IMR-90 (cell line): ENCODE measurements at regions not wholly inside any gene's neighbourhood (a gene's known extent, or its start where the extent isn't known, plus 50 kb on each side); places are given as distances from the start of the nearest gene placed in this dataset.

Experiments used
- ATAC-seq: fragments of 200-7000 bp; cut with Tn5 transposase; 2 replicates; pipeline ENCODE4 v1.9.1; 2020; ENCODE audit warnings: low read depth, mild to moderate bottlenecking, moderate library complexity
- BruUV-seq: library from RNA; stranded (reverse); fragments of 400-500 nt; replicated peaks from 2 replicates; lab custom pipeline; 2021; lab: Mats Ljungman, UMichigan
- CTCF ChIA-PET: fragments of 300-600 bp; formaldehyde crosslinking; extraction: SDS; loops from one replicate; lab custom pipeline; 2021; ENCODE audit warnings: antibody characterized with exemption; lab: Yijun Ruan, JAX
- POLR2A ChIA-PET: fragments of 300-600 bp; sonication (Branson Sonifier 250); formaldehyde crosslinking; loops from one replicate; lab custom pipeline; 2022; ENCODE audit warnings: antibody characterized with exemption; ENCODE audit not compliant: unreplicated experiment; lab: Charles Lee
- DNase-seq: peaks from one replicate; pipeline ENCODE4 v3.0.0; 2013
- H2AFZ ChIP-seq: replicated peaks from 2 replicates; pipeline ENCODE3; 2013; ENCODE audit warnings: low read length, mild to moderate bottlenecking; ENCODE audit not compliant: poor library complexity
- H2AK5ac ChIP-seq: 2 replicates; pipeline ENCODE4 v1.6.1; 2013; ENCODE audit warnings: low read depth, low read length, inconsistent platforms
- H2AK9ac ChIP-seq: replicated peaks from 2 replicates; pipeline ENCODE3; 2013; ENCODE audit warnings: mild to moderate bottlenecking, low read depth, low read length, moderate library complexity; ENCODE audit not compliant: poor library complexity
- H2BK120ac ChIP-seq: 2 replicates; pipeline ENCODE4 v1.6.1; 2013; ENCODE audit warnings: low read depth, low read length, inconsistent platforms
- H2BK15ac ChIP-seq: 3 replicates; pipeline ENCODE4 v1.6.1; 2013; ENCODE audit warnings: low read depth, low read length, inconsistent platforms
- H2BK20ac ChIP-seq: 2 replicates; pipeline ENCODE4 v1.6.1; 2013; ENCODE audit warnings: low read depth, mild to moderate bottlenecking, inconsistent platforms, low read length, moderate library complexity
- H2BK5ac ChIP-seq: 2 replicates; pipeline ENCODE4 v1.6.1; 2013; ENCODE audit warnings: mild to moderate bottlenecking, low read depth, low read length, inconsistent platforms; ENCODE audit not compliant: poor library complexity, severe bottlenecking
- H3K14ac ChIP-seq: replicated peaks from 2 replicates; pipeline ENCODE4 v1.6.1; 2013; ENCODE audit warnings: low read depth, low read length, inconsistent platforms
- H3K18ac ChIP-seq: 2 replicates; pipeline ENCODE4 v1.6.1; 2013; ENCODE audit warnings: low read depth, low read length, control low read depth
- H3K23ac ChIP-seq: 2 replicates; pipeline ENCODE4 v1.6.1; 2013; ENCODE audit warnings: low read depth, low read length, inconsistent platforms
- H3K27ac ChIP-seq: 2 replicates; pipeline ENCODE4 v1.5.1; 2013; ENCODE audit warnings: mild to moderate bottlenecking, control low read depth, low read length; ENCODE audit not compliant: insufficient read depth
- H3K27me3 ChIP-seq: 2 replicates; pipeline ENCODE4 v1.6.1; 2013; ENCODE audit warnings: low read length; ENCODE audit not compliant: control insufficient read depth, insufficient read depth
- H3K36me3 ChIP-seq: 2 replicates; pipeline ENCODE4 v1.6.1; 2013; ENCODE audit warnings: low read length, mixed read lengths; ENCODE audit not compliant: control insufficient read depth, insufficient read depth
- H3K4ac ChIP-seq: 2 replicates; pipeline ENCODE4 v1.6.1; 2013; ENCODE audit warnings: low read depth, low read length, inconsistent platforms
- H3K4me1 ChIP-seq: 2 replicates; pipeline ENCODE4 v1.6.1; 2013; ENCODE audit warnings: low read length, mixed read lengths; ENCODE audit not compliant: control insufficient read depth, insufficient read depth
- H3K4me2 ChIP-seq: 2 replicates; pipeline ENCODE4 v1.6.1; 2013; ENCODE audit warnings: low read depth, mild to moderate bottlenecking, control low read depth, low read length, moderate library complexity
- H3K4me3 ChIP-seq: 2 replicates; pipeline ENCODE4 v1.5.1; 2013; ENCODE audit warnings: low read depth, mild to moderate bottlenecking, control low read depth, low read length, moderate library complexity; ENCODE audit not compliant: insufficient read depth
- H3K56ac ChIP-seq: 2 replicates; pipeline ENCODE4 v1.6.1; 2013; ENCODE audit warnings: low read length, inconsistent platforms; ENCODE audit not compliant: insufficient read depth; ENCODE audit errors: extremely low read depth
- H3K79me1 ChIP-seq, 2 experiments: 2 replicates each; pipeline ENCODE4 v1.6.1; 2013; ENCODE audit warnings: low read length in 2 of 2, inconsistent platforms in 1 of 2, low read depth in 1 of 2
- H3K9ac ChIP-seq: 2 replicates; pipeline ENCODE4 v1.6.1; 2013; ENCODE audit warnings: low read depth, low read length, control low read depth
- H3K9me1 ChIP-seq: 2 replicates; pipeline ENCODE4 v1.6.1; 2013; ENCODE audit warnings: low read length, inconsistent platforms; ENCODE audit not compliant: insufficient read depth
- H3K9me3 ChIP-seq: 2 replicates; pipeline ENCODE4 v1.6.1; 2013; ENCODE audit warnings: low read length; ENCODE audit not compliant: control insufficient read depth, insufficient read depth
- H4K20me1 ChIP-seq: 2 replicates; pipeline ENCODE4 v1.6.1; 2013; ENCODE audit warnings: low read length, inconsistent platforms; ENCODE audit not compliant: insufficient read depth
- H4K5ac ChIP-seq: 2 replicates; pipeline ENCODE4 v1.6.1; 2013; ENCODE audit warnings: mild to moderate bottlenecking, low read depth, low read length, control low read depth
- H4K8ac ChIP-seq, 2 experiments: 2 replicates each; pipeline ENCODE4 v1.6.1; 2013; ENCODE audit warnings: low read depth in 2 of 2, low read length in 2 of 2, control low read depth in 1 of 2, inconsistent platforms in 1 of 2
- H4K91ac ChIP-seq: 2 replicates; pipeline ENCODE4 v1.6.1; 2013; ENCODE audit warnings: low read depth, low read length, inconsistent platforms; ENCODE audit not compliant: insufficient read depth
- CEBPB ChIP-seq: IDR thresholded peaks from 2 replicates; pipeline ENCODE4 v1.6.1; 2012; ENCODE audit warnings: low read depth, low read length, improper control_type of control experiment
- CHD1 ChIP-seq: IDR thresholded peaks from 2 replicates; pipeline ENCODE4 v1.6.1; 2012; ENCODE audit warnings: low read depth, low read length, improper control_type of control experiment
- FOS ChIP-seq: fragments of 150-350 bp; IDR thresholded peaks from 2 replicates; pipeline ENCODE4 v1.6.1; 2016; ENCODE audit warnings: low read depth, low read length
- MAFK ChIP-seq: IDR thresholded peaks from 2 replicates; pipeline ENCODE4 v1.6.1; 2012; ENCODE audit warnings: low read depth, low read length, improper control_type of control experiment
- MAZ ChIP-seq: IDR thresholded peaks from 2 replicates; pipeline ENCODE4 v1.6.1; 2012; ENCODE audit warnings: low read depth, mild to moderate bottlenecking, low read length, improper control_type of control experiment, moderate library complexity, borderline replicate concordance
- MXI1 ChIP-seq: IDR thresholded peaks from 2 replicates; pipeline ENCODE4 v1.6.1; 2012; ENCODE audit warnings: low read depth, mild to moderate bottlenecking, low read length, moderate library complexity, borderline replicate concordance
- NFE2L2 ChIP-seq: fragments of 150-350 bp; IDR thresholded peaks from 2 replicates; pipeline ENCODE4 v1.6.1; 2016; ENCODE audit warnings: low read depth, mild to moderate bottlenecking, low read length
- POLR2A ChIP-seq: IDR thresholded peaks from 2 replicates; pipeline ENCODE4 v1.6.1; 2012; ENCODE audit warnings: mild to moderate bottlenecking, low read depth, low read length
- RCOR1 ChIP-seq: IDR thresholded peaks from 2 replicates; pipeline ENCODE4 v1.6.1; 2012; ENCODE audit warnings: mild to moderate bottlenecking, low read length, improper control_type of control experiment; ENCODE audit not compliant: insufficient replicate concordance
- RFX5 ChIP-seq: IDR thresholded peaks from 2 replicates; pipeline ENCODE4 v1.8.0; 2012; ENCODE audit warnings: low read depth, mild to moderate bottlenecking, low read length, moderate library complexity
- SMC3 ChIP-seq: fragments of 150-350 bp; IDR thresholded peaks from 2 replicates; pipeline ENCODE4 v1.6.1; 2016; ENCODE audit warnings: low read depth, mild to moderate bottlenecking, antibody characterized with exemption, low read length, moderate library complexity
- USF2 ChIP-seq: fragments of 150-350 bp; IDR thresholded peaks from 2 replicates; pipeline ENCODE4 v1.6.1; 2017; ENCODE audit warnings: mild to moderate bottlenecking, antibody characterized with exemption, low read length, low read depth
- WGBS, 2 experiments: methylation state at CpG; one replicate each; pipeline versions ENCODE4 v1.1.5 to v1.1.7; 2013; ENCODE audit warnings: missing lambda C conversion rate in 2 of 2; ENCODE audit not compliant: insufficient read length in 1 of 2; ENCODE audit errors: extremely low coverage in 2 of 2; 5-methylcytosine and 5-hydroxymethylcytosine counted together
- dilution Hi-C: fragments of 300-500 bp; cut with HindIII; formaldehyde crosslinking; loops from one replicate; pipeline ENCODE4 v1.14.3; 2018; ENCODE audit warnings: low sequenced_read_pairs; ENCODE audit not compliant: unreplicated experiment
- in situ Hi-C: fragments of 300-500 bp; cut with MboI; formaldehyde crosslinking; loops from 3 replicates; pipeline ENCODE4 v1.14.3; 2019; ENCODE audit warnings: low sequenced_read_pairs, inconsistent platforms, mixed read lengths
- intact Hi-C: fragments of 100-400 bp; cut with micrococcal nuclease; formaldehyde crosslinking; loops from 2 replicates; pipeline ENCODE4 v1.10.0; 2022
- TF ChIP-seq, protein P1 (sequence below): conservative IDR thresholded peaks from 2 replicates; pipeline ENCODE4 v1.5.1; 2012; ENCODE audit warnings: mild to moderate bottlenecking, low read depth, low read length, improper control_type of control experiment
- TF ChIP-seq, protein P2 (sequence below): fragments of 150-350 bp; IDR thresholded peaks from 2 replicates; pipeline ENCODE4 v1.6.1; 2016; ENCODE audit warnings: low read depth, mild to moderate bottlenecking, low read length, moderate library complexity, borderline replicate concordance

DNA sequence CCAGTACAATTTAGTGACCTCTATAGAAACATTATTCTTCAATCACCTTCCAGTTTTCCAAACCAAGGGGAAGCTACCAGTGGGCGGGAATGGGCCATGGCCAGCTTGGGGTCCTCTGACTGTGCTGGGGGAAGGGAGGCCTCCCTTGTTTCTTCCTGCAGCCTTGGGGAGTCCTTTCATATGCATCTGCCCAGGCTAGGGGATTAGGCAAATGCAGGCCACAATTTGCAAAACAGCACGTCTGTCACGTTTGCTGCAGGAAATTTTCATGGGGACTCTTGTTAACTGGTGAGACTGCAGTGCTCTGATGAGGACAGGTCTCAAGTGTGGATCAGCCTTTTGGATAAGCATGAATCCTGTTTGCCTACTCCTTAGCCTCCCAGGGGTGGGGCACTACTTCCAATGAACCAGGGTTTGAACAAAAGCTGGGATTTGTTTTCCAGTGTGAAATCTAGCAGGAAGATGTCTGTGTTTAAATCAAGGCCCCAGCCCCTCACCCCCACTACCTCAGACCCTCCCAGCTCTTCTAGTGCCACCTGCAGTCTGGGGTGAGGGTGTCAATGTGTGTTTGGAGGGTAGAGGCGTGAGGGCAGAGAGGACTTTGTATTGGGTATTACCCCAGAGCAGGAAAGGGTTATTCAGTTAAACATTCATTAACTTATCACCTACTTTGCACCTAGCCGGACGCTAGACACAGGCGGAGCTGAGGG is 219.9 kb downstream of the OPA1 start:
- in situ Hi-C loops (no loop called here), intact Hi-C loops (no loop called here), dilution Hi-C loops (no loop called here)
- Histone ChIP-seq H3K9ac (no peak overlapping the region), H2AFZ (no peak overlapping the region), H3K4ac (no peak overlapping the region), H4K5ac (no peak overlapping the region), H2BK120ac (no peak overlapping the region), H3K56ac (no peak overlapping the region), H3K79me1 (no peaks in the 10 kb centered on the region), H3K4me2 (no peak overlapping the region), H2BK15ac (no peak overlapping the region), H3K27ac (no peak overlapping the region), H3K18ac (no peak overlapping the region), H3K9me3 (no peaks in the 10 kb centered on the region), H2AK9ac (no peak overlapping the region), H4K20me1 (no peaks in the 10 kb centered on the region), H3K9me1 (no peaks in the 10 kb centered on the region), H2AK5ac (no peak overlapping the region), H2BK20ac (no peak overlapping the region), H3K36me3 (no peaks in the 10 kb centered on the region), H2BK5ac (no peak overlapping the region), H3K27me3 (peaks cover 45% of the 10 kb centered on the region), H4K8ac (no peak overlapping the region), H3K4me1 (no peaks in the 10 kb centered on the region), H3K14ac (no peak overlapping the region), H4K91ac (no peak overlapping the region), H3K4me3 (no peak overlapping the region), H3K23ac (no peak overlapping the region)
- TF ChIP-seq POLR2A (no peak), RCOR1 (no peak), NFE2L2 (no peak), CHD1 (no peak), RFX5 (no peak), MAZ (no peak), USF2 (no peak), CEBPB (no peak), SMC3 (no peak), MAFK (no peak), FOS (no peak), MXI1 (no peak)
- TF ChIP-seq, protein P1, sequence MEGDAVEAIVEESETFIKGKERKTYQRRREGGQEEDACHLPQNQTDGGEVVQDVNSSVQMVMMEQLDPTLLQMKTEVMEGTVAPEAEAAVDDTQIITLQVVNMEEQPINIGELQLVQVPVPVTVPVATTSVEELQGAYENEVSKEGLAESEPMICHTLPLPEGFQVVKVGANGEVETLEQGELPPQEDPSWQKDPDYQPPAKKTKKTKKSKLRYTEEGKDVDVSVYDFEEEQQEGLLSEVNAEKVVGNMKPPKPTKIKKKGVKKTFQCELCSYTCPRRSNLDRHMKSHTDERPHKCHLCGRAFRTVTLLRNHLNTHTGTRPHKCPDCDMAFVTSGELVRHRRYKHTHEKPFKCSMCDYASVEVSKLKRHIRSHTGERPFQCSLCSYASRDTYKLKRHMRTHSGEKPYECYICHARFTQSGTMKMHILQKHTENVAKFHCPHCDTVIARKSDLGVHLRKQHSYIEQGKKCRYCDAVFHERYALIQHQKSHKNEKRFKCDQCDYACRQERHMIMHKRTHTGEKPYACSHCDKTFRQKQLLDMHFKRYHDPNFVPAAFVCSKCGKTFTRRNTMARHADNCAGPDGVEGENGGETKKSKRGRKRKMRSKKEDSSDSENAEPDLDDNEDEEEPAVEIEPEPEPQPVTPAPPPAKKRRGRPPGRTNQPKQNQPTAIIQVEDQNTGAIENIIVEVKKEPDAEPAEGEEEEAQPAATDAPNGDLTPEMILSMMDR, result no peak
- TF ChIP-seq, protein P2, sequence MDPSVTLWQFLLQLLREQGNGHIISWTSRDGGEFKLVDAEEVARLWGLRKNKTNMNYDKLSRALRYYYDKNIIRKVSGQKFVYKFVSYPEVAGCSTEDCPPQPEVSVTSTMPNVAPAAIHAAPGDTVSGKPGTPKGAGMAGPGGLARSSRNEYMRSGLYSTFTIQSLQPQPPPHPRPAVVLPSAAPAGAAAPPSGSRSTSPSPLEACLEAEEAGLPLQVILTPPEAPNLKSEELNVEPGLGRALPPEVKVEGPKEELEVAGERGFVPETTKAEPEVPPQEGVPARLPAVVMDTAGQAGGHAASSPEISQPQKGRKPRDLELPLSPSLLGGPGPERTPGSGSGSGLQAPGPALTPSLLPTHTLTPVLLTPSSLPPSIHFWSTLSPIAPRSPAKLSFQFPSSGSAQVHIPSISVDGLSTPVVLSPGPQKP, result no peak
- no CpG with 5 or more reads among the region's 7 CpGs for WGBS, 2 experiments
- ChIA-PET POLR2A (no interaction called here), CTCF (no interaction called here)
- no TSS peak for BruUV-seq
- ATAC-seq (no peak), DNase-seq (no peak)
